ENCODE measurements at regions not wholly inside any gene's neighbourhood (a gene's known extent, or its start where the extent isn't known, plus 50 kb on each side); places are given as distances from the start of the nearest gene placed in this dataset.
"Not testable (repeated sequence)": the region's sequence is repeated elsewhere in the genome, so short reads cannot be mapped to it uniquely, and the experiment has no call there.

DNA sequence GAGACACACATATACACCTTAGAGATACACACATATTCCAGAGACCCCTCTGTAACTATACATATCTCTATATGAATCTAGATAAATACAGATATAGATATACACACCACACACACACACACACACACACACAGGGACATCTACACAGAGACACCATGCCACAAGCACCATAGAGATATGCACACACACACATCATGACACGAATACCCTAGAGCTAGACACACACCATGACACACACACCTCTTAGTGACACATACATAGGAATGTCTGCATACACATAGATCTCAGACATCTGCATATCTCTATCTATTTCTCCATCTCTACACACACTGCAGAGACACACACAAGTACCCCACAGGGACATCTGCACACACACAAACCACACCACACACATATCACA is 270.0 kb downstream of the CYRIA start:
- in situ Hi-C loops (cut with MboI; ENCODE audit: low sequenced_read_pairs), result no loop called here

GRCh38 chr2:16394986-16395550 is 270.6 kb downstream of the CYRIA start:
- in situ Hi-C loops (cut with MboI; ENCODE audit: low sequenced_read_pairs), result no loop called here

- in situ Hi-C loops (cut with MboI; ENCODE audit: low sequenced_read_pairs), result no loop called here
Observed at GRCh38 chr2:16394072-16394985, 271.3 kb downstream of the CYRIA start.

DNA sequence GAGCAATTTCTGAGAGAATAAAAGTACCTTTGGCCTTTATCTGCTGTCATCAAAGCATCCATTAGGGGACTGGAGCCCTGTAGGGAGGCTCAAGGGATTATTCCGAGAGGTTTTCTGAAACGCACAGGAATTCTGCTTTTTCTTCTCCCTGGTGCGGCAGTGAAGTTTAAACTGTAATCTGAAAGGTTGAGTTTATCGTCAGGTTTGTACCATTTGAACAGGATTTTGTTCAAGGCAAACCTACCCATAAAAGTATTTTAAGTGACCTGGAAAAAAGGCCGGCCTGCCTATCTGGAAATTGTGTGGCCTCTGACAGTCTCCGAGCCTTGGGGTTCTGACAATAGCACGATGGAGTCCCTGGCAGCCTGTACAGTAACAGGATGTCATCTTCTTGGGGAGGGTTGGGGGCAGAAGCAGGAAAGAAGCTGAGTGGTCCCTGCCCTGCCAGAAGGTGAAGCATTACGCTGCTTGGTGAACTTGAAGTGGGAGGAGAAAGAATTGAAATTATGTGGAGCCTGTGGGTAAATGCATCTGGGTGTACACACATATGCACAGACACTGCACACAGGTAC is 272.0 kb downstream of the CYRIA start:
- in situ Hi-C loops (cut with MboI; ENCODE audit: low sequenced_read_pairs), result no loop called here

GRCh38 chr2:16392647-16393499 is 272.8 kb downstream of the CYRIA start:
- in situ Hi-C loops (cut with MboI; ENCODE audit: low sequenced_read_pairs), result no loop called here

- in situ Hi-C loops (cut with MboI; ENCODE audit: low sequenced_read_pairs), result no loop called here
Observed at GRCh38 chr2:16391986-16392385, 273.6 kb downstream of the CYRIA start.

GRCh38 chr2:16390561-16390960 is 275.1 kb downstream of the CYRIA start:
- in situ Hi-C loops (cut with MboI; ENCODE audit: low sequenced_read_pairs), result no loop called here

DNA sequence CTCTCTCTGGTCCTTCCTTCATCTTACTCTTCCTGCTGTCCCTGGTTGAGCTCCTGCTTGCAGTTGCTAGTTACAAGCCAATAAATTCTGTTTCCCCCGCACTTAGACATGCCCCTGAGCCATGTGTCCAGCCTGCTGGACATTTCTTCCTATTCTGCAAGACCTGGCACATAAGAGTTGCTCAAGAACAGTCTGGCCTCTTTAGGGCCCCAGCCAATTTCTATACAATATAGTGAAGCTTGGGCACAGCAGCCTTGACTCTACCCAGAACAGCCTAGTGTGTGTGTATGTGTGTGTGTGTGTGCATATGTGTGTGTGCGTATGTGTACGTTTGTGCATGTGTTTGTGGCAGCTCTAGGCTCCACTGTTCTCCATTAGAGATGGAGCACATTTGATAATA is 276.0 kb downstream of the CYRIA start:
- in situ Hi-C loops (cut with MboI; ENCODE audit: low sequenced_read_pairs), result no loop called here

DNA sequence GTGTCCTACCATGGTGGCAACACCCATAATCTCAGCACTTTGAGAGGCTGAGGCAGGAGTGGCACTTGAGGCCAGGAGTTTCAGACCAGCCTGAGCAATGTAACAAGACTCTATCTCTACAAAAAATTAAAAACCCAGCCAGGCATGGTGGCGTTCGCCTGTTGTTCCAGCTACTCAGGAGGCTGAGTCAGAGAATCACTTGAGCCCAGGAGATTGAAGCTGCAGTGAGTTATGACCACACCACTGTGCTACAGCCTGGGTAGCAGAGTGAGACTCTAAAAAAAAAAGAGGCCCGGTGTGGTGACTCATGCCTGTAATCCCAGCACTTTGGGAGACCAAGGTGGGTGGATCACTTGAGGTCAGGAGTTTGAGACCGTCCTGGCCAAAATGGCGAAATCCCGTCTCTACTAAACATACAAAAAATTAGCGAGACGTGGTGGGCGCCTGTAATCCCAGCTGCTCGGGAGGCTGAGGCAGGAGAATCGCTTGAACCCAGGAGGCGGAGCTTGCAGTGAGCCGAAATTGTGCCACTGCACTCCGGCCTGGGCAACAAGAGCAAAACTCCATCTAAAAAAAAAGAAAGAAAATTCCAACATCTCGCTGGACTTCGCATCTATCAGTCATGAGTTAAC is 277.3 kb downstream of the CYRIA start:
- in situ Hi-C loops (cut with MboI; ENCODE audit: low sequenced_read_pairs), result not testable (repeated sequence)

DNA sequence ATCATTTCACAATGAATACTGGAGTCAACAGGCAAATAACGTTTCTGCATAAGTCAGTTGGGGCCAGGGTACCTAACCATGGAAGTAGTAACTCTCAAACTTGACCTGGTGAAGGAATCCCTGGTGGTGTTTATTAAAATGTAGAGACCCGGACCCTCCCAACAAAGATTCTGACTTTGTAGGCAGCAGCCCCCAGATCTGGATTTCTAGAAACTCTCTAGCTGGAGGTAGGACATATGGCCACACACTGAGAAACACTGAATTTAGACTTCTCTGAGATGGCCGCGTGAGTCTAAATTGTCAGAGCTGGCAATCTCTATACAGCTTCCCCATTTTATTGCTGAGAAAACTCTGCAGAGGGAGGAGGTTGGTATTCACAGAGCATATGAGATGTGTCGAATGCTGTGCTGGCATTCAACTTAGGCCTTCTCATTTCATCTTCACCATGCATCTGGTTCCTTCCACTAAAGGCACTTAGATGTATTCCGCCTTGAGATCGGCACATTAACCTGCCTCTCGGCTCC is 278.1 kb downstream of the CYRIA start:
- in situ Hi-C loops (cut with MboI; ENCODE audit: low sequenced_read_pairs), result no loop called here

DNA sequence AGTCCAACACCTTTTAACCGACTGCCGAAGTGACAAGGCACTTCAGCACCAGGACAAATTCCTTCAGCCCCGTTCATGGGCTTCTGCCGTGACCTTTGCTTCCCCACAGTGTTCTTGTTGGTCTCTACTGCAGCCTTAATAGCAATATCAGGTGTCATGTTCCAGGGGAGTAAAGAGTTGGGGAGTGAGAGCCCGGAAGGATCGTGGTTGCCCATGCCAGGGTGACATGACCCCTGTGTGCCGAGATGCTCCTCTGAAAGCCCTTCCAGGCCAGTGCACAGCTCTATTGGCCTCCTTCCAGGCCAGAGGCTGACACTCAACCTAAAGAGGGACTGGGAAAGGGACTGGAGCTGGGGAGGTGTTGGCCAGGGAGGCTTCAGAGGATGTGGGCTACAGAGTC is 279.2 kb downstream of the CYRIA start:
- in situ Hi-C loops (cut with MboI; ENCODE audit: low sequenced_read_pairs), result no loop called here

DNA sequence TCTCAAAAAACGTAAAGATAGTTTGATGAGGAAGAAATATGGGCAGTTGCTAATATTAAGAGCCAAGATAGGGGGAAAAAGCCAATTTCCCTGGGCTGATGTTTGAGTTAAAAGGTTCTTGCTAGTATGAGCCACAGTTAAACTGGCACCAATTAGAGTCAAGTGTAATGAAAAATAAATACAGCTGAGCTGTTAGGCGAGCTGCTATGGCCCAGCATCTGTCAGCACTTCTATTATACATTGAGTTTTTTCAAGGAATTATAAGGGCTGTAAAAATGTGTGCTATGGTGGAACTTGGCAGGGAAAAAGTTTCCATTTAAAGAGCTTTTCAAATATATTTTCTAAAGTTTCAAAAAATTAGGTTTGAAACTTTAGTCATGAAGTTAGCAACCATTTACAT is 279.6 kb downstream of the CYRIA start:
- in situ Hi-C loops (cut with MboI; ENCODE audit: low sequenced_read_pairs), result no loop called here

GRCh38 chr2:16385341-16385740 is 280.3 kb downstream of the CYRIA start:
- in situ Hi-C loops (cut with MboI; ENCODE audit: low sequenced_read_pairs), result no loop called here

GRCh38 chr2:16383411-16383810 is 282.2 kb downstream of the CYRIA start:
- in situ Hi-C loops (cut with MboI; ENCODE audit: low sequenced_read_pairs), result no loop called here

GRCh38 chr2:16382451-16382850 is 283.2 kb downstream of the CYRIA start:
- in situ Hi-C loops (cut with MboI; ENCODE audit: low sequenced_read_pairs), result no loop called here

- in situ Hi-C loops (cut with MboI; ENCODE audit: low sequenced_read_pairs), result no loop called here
Observed at GRCh38 chr2:16381511-16381910, 284.1 kb downstream of the CYRIA start.

DNA sequence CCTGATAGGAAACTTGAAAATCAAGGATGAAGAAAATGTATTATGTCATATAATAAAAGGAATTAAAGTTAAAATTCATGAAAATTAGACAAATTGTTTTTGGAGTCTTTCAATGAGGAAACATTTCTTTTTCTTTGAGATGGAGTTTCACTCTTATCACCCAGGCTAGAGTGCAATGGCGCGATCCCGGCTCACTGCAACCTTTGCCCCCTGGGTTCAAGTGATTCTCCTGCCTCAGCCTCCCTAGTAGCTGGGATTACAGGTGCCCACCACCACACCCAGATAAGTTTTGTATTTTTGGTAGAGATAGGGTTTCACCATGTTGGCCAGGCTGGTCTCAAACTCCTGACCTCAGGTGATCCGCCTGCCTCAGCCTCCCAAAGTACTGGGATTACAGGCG is 285.7 kb downstream of the CYRIA start:
- in situ Hi-C loops (cut with MboI; ENCODE audit: low sequenced_read_pairs), result not testable (repeated sequence)

DNA sequence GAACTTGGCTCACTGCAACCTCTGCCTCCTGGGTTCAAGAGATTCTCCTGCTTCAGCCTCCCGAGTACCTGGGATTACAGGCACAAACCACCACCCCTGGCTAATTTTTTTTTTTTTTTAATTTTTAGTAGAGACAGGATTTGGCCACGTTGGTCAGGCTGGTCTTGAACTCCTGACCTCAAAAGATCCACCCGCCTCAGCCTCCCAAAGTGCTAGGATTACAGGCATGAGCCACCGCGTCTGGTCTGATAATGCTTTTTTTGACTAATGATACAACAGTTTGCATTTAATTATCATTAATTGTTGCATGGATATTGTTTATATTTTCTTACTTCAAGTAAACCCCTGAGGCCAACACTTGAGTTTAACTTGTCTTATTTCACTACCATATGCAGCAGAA is 286.6 kb downstream of the CYRIA start:
- in situ Hi-C loops (cut with MboI; ENCODE audit: low sequenced_read_pairs), result not testable (repeated sequence)

- in situ Hi-C loops (cut with MboI; ENCODE audit: low sequenced_read_pairs), result no loop called here
Observed at GRCh38 chr2:16378031-16378430, 287.6 kb downstream of the CYRIA start.

- in situ Hi-C loops (cut with MboI; ENCODE audit: low sequenced_read_pairs), result no loop called here
Observed at GRCh38 chr2:16375981-16376380, 289.7 kb downstream of the CYRIA start.

GRCh38 chr2:16375351-16375750 is 290.3 kb downstream of the CYRIA start:
- in situ Hi-C loops (cut with MboI; ENCODE audit: low sequenced_read_pairs), result no loop called here
